Uterus (tissue), 3 donors: ENCODE measurements at regions not wholly inside any gene's neighbourhood (a gene's known extent, or its start where the extent isn't known, plus 50 kb on each side); places are given as distances from the start of the nearest gene placed in this dataset.

ENCODE experiments used
- DNase-seq, 2 donors: peaks; one replicate each; pipeline ENCODE4 v3.0.0-alpha.2; 2019 to 2020
- H3K27ac ChIP-seq, 2 donors: fragments of 200-600 bp; sonication (generic); 1 replicate in 1 of 2; 2 replicates in 1 of 2; pipeline ENCODE4 v1.5.1; 2016 to 2018
- H3K27me3 ChIP-seq, 2 donors: fragments of 200-600 bp; sonication (generic); one replicate each; pipeline ENCODE4 v1.5.1; 2018 to 2019; ENCODE audit warnings: control low read depth in 1 of 2
- H3K36me3 ChIP-seq, 2 donors: fragments of 200-600 bp; sonication (generic); one replicate each; pipeline ENCODE4 v1.5.1; 2019; ENCODE audit warnings: control low read depth in 1 of 2
- H3K4me1 ChIP-seq, 2 donors: fragments of 200-600 bp; sonication (generic); one replicate each; pipeline ENCODE4 v1.5.1; 2018 to 2019; ENCODE audit warnings: control low read depth in 1 of 2
- H3K4me3 ChIP-seq, 2 donors: fragments of 200-600 bp; sonication (generic); 1 replicate in 1 of 2; 2 replicates in 1 of 2; pipeline ENCODE4 v1.5.1; 2018 to 2019; ENCODE audit warnings: mild to moderate bottlenecking in 1 of 2
- H3K9me3 ChIP-seq, 2 donors: fragments of 200-600 bp; sonication (generic); one replicate each; pipeline ENCODE4 v1.5.1; 2019; ENCODE audit warnings: control low read depth in 1 of 2
- POLR2A ChIP-seq, 2 donors: fragments of 450-650 bp; IDR thresholded peaks; one replicate each; pipeline ENCODE4 v1.6.1; 2016; ENCODE audit warnings: antibody characterized with exemption in 2 of 2, mild to moderate bottlenecking in 1 of 2, moderate library complexity in 1 of 2
- intact Hi-C: fragments of 100-400 bp; cut with DNase I; formaldehyde crosslinking; loops from one replicate; pipeline ENCODE4 v1.15.1; 2023; ENCODE audit warnings: low total_unique reads
- TF ChIP-seq, protein P1 (sequence below), 4 experiments: fragments of 200-600 bp in 2 of 4; fragments of 450-650 bp in 2 of 4; sonication (generic) in 2 of 4; IDR thresholded peaks; one replicate each; pipeline ENCODE4 v1.5.1; 2016 to 2019; ENCODE audit warnings: antibody characterized with exemption in 4 of 4, mild to moderate bottlenecking in 2 of 4, moderate library complexity in 1 of 4
- donor health status: DM: yes; HTN: yes; CAD: no.

DNA sequence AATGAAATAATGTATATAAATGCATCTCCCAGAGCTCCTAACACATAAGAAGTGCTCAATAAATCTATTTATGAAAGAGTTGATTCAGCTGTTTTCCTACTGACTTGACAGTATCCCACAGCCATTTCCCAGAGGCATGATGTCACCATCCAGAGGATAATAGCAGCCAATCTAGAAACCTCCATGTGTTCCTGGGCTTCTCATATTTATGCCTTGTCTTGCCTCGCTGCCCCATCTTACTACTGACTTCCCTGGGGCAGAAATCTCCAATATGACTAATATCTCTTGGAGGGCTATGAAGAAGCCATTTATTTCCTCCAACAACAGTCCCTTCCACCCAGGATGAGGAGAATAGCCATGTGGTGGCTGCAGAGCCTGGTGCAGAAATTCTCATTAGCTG is 115.4 kb upstream of the NAV2 start:
- Histone ChIP-seq H3K36me3 (no peaks in the 10 kb centered on the region), H3K27ac (no peak overlapping the region), H3K4me3 (no peak overlapping the region), H3K27me3 (no peaks in the 10 kb centered on the region), H3K9me3 (no peaks in the 10 kb centered on the region), H3K4me1 (peaks cover 0 to 6% of the 10 kb centered on the region in 2 donors)
- DNase-seq: no peak
- no peak for TF ChIP-seq POLR2A (IDR thresholded peaks at IDR 0.05)
- TF ChIP-seq, protein P1, sequence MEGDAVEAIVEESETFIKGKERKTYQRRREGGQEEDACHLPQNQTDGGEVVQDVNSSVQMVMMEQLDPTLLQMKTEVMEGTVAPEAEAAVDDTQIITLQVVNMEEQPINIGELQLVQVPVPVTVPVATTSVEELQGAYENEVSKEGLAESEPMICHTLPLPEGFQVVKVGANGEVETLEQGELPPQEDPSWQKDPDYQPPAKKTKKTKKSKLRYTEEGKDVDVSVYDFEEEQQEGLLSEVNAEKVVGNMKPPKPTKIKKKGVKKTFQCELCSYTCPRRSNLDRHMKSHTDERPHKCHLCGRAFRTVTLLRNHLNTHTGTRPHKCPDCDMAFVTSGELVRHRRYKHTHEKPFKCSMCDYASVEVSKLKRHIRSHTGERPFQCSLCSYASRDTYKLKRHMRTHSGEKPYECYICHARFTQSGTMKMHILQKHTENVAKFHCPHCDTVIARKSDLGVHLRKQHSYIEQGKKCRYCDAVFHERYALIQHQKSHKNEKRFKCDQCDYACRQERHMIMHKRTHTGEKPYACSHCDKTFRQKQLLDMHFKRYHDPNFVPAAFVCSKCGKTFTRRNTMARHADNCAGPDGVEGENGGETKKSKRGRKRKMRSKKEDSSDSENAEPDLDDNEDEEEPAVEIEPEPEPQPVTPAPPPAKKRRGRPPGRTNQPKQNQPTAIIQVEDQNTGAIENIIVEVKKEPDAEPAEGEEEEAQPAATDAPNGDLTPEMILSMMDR (IDR thresholded peaks at IDR 0.05): no peak
- intact Hi-C loops: no loop called here

- Histone ChIP-seq H3K9me3 (no peaks in the 10 kb centered on the region), H3K4me3 (no peak overlapping the region), H3K27ac (peak overlapping the region; percentile 68 to 69), H3K4me1 (peaks cover 0 to 6% of the 10 kb centered on the region in 2 donors), H3K27me3 (no peaks in the 10 kb centered on the region), H3K36me3 (no peaks in the 10 kb centered on the region)
- TF ChIP-seq, protein P1 (IDR thresholded peaks at IDR 0.05): no peak
- TF ChIP-seq POLR2A (IDR thresholded peaks at IDR 0.05): no peak
- DNase-seq: peak in 1 of 2 donors; percentile 25
- intact Hi-C loops: no loop called here
Observed at GRCh38 chr11:19595840-19596751, 116.5 kb upstream of the NAV2 start.

DNA sequence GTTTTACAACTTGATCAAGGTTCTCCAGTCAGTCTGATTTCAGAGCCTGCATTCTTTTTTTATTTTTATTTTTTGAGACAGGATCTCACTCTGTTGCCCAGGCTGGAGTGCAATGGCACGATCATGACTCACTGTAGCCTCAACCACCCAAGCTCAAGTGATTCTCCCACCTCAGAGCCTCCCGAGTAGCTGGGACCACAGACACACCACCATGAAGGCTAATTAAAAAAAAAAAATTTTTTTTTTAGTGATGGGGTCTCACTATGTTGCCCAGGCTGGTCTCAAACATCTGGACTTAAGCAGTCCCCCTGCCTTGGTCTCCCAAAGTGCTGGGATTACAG is 117.2 kb upstream of the NAV2 start:
- H3K4me3 ChIP-seq: no peak overlapping the region
- no peak for TF ChIP-seq POLR2A (IDR thresholded peaks at IDR 0.05)
- TF ChIP-seq, protein P1 (IDR thresholded peaks at IDR 0.05): no peak
- no peak for DNase-seq
- intact Hi-C loops: no loop called here
- peak overlapping the region; percentile 68 to 69 for H3K27ac ChIP-seq
- H3K27me3 ChIP-seq: no peaks in the 10 kb centered on the region
- peaks cover 0 to 6% of the 10 kb centered on the region in 2 donors for H3K4me1 ChIP-seq
- no peaks in the 10 kb centered on the region for H3K36me3 ChIP-seq
- no peaks in the 10 kb centered on the region for H3K9me3 ChIP-seq

- no peak overlapping the region for H3K27ac ChIP-seq
- intact Hi-C loops: no loop called here
- H3K4me1 ChIP-seq: peaks cover 0 to 6% of the 10 kb centered on the region in 2 donors
- no peaks in the 10 kb centered on the region for H3K9me3 ChIP-seq
- H3K4me3 ChIP-seq: no peak overlapping the region
- no peak for TF ChIP-seq POLR2A (IDR thresholded peaks at IDR 0.05)
- TF ChIP-seq, protein P1 (IDR thresholded peaks at IDR 0.05): no peak
- no peak for DNase-seq
- H3K27me3 ChIP-seq: no peaks in the 10 kb centered on the region
- H3K36me3 ChIP-seq: no peaks in the 10 kb centered on the region
Observed at GRCh38 chr11:19594326-19594725, 118.3 kb upstream of the NAV2 start.

- Histone ChIP-seq H3K4me1 (peaks cover 0 to 6% of the 10 kb centered on the region in 2 donors), H3K27ac (no peak overlapping the region), H3K27me3 (no peaks in the 10 kb centered on the region), H3K9me3 (no peaks in the 10 kb centered on the region), H3K36me3 (no peaks in the 10 kb centered on the region), H3K4me3 (no peak overlapping the region)
- TF ChIP-seq, protein P1 (IDR thresholded peaks at IDR 0.05): no peak
- TF ChIP-seq POLR2A (IDR thresholded peaks at IDR 0.05): no peak
- no peak for DNase-seq
- intact Hi-C loops: no loop called here
Observed at GRCh38 chr11:19592842-19593241, 119.8 kb upstream of the NAV2 start.
